WTC11 (cell line): ENCODE measurements at regions not wholly inside any gene's neighbourhood (a gene's known extent, or its start where the extent isn't known, plus 50 kb on each side); places are given as distances from the start of the nearest gene placed in this dataset.

Source experiments
- ATAC-seq: fragments of 200-7000 bp; cut with Tn5 transposase; 2 replicates; pipeline ENCODE4 v1.10.0; 2021; ENCODE audit warnings: mild to moderate bottlenecking, moderate library complexity
- CTCF ChIA-PET: fragments of 300-600 bp; sonication (Branson Sonifier 250); formaldehyde crosslinking; loops from one replicate; lab custom pipeline; 2021; ENCODE audit warnings: antibody characterized with exemption; lab: Charles Lee
- POLR2A ChIA-PET: fragments of 350-600 bp; sonication (Branson Sonifier 250); formaldehyde crosslinking; loops from one replicate; lab custom pipeline; 2021; ENCODE audit warnings: antibody characterized with exemption; lab: Charles Lee
- DNase-seq: peaks from one replicate; pipeline ENCODE4 v3.0.0; 2021; ENCODE audit warnings: low spot score
- H3K27ac Mint-ChIP-seq: 2 replicates; pipeline ENCODE4 v1.8.0; 2021; ENCODE audit warnings: mixed read lengths
- H3K27me3 Mint-ChIP-seq: 2 replicates; pipeline ENCODE4 v1.8.0; 2021; ENCODE audit warnings: low read depth, mild to moderate bottlenecking, moderate library complexity, mixed read lengths
- H3K36me3 Mint-ChIP-seq: 2 replicates; pipeline ENCODE4 v1.8.0; 2021; ENCODE audit warnings: mixed read lengths
- H3K4me1 Mint-ChIP-seq: 2 replicates; pipeline ENCODE4 v1.8.0; 2022; ENCODE audit warnings: mixed read lengths
- H3K4me3 Mint-ChIP-seq: 2 replicates; pipeline ENCODE4 v1.8.0; 2021; ENCODE audit warnings: mild to moderate bottlenecking, moderate library complexity, mixed read lengths
- H3K9me3 Mint-ChIP-seq: 2 replicates; pipeline ENCODE4 v1.8.0; 2021; ENCODE audit warnings: mixed read lengths
- AR ChIP-seq: fragments of 250-450 bp; sonication (Bioruptor Pico); IDR thresholded peaks from 2 replicates; pipeline ENCODE4 v1.9.0; 2021; ENCODE audit warnings: mild to moderate bottlenecking
- CREB1 ChIP-seq: sonication (generic); formaldehyde crosslinking; IDR thresholded peaks from 2 replicates; pipeline ENCODE4 v1.8.0; 2023; ENCODE audit warnings: mild to moderate bottlenecking, missing genetic modification reagents
- E2F1 ChIP-seq: sonication (generic); formaldehyde crosslinking; IDR thresholded peaks from 2 replicates; pipeline ENCODE4 v1.8.0; 2022; ENCODE audit warnings: mild to moderate bottlenecking, missing genetic modification reagents
- FOXK1 ChIP-seq: sonication (generic); formaldehyde crosslinking; IDR thresholded peaks from 2 replicates; pipeline ENCODE4 v1.8.0; 2022; ENCODE audit warnings: mild to moderate bottlenecking, moderate library complexity, missing genetic modification reagents
- IRF1 ChIP-seq: sonication (generic); formaldehyde crosslinking; IDR thresholded peaks from 2 replicates; pipeline ENCODE4 v1.8.0; 2023; ENCODE audit warnings: missing genetic modification reagents
- IRF2 ChIP-seq: sonication (generic); formaldehyde crosslinking; IDR thresholded peaks from 2 replicates; pipeline ENCODE4 v1.8.0; 2022; ENCODE audit warnings: low read depth, missing genetic modification reagents, borderline replicate concordance
- NR3C1 ChIP-seq: sonication (generic); formaldehyde crosslinking; conservative IDR thresholded peaks from 2 replicates; pipeline ENCODE4 v1.8.1; 2023; ENCODE audit warnings: low read depth, mild to moderate bottlenecking, missing genetic modification reagents
- OVOL2 ChIP-seq: fragments of 250-450 bp; sonication (Bioruptor Pico); IDR thresholded peaks from 2 replicates; pipeline ENCODE4 v1.9.0; 2021; ENCODE audit warnings: mild to moderate bottlenecking, borderline replicate concordance
- PREB ChIP-seq: sonication (generic); formaldehyde crosslinking; IDR thresholded peaks from 2 replicates; pipeline ENCODE4 v1.8.1; 2022; ENCODE audit warnings: mild to moderate bottlenecking, missing genetic modification reagents, moderate library complexity, borderline replicate concordance
- PRRX2 ChIP-seq: fragments of 250-450 bp; sonication (Bioruptor Pico); IDR thresholded peaks from 2 replicates; pipeline ENCODE4 v1.8.0; 2021; ENCODE audit warnings: mild to moderate bottlenecking
- RELA ChIP-seq: sonication (generic); formaldehyde crosslinking; IDR thresholded peaks from 2 replicates; pipeline ENCODE4 v1.8.1; 2022; ENCODE audit warnings: missing genetic modification reagents, mild to moderate bottlenecking, borderline replicate concordance
- SP1 ChIP-seq: sonication (generic); formaldehyde crosslinking; conservative IDR thresholded peaks from 2 replicates; pipeline ENCODE4 v1.8.1; 2022; ENCODE audit warnings: missing genetic modification reagents
- TEAD1 ChIP-seq: sonication (generic); formaldehyde crosslinking; IDR thresholded peaks from 2 replicates; pipeline ENCODE4 v1.8.0; 2022; ENCODE audit warnings: mild to moderate bottlenecking, missing genetic modification reagents
- USF2 ChIP-seq: sonication (generic); formaldehyde crosslinking; IDR thresholded peaks from 2 replicates; pipeline ENCODE4 v1.8.1; 2023; ENCODE audit warnings: mild to moderate bottlenecking, missing genetic modification reagents, moderate library complexity
- ZBTB21 ChIP-seq: sonication (generic); formaldehyde crosslinking; IDR thresholded peaks from 2 replicates; pipeline ENCODE4 v1.8.1; 2023; ENCODE audit warnings: mild to moderate bottlenecking, missing genetic modification reagents, borderline replicate concordance
- ZMAT4 ChIP-seq: fragments of 250-450 bp; sonication (Bioruptor Pico); IDR thresholded peaks from 2 replicates; pipeline ENCODE4 v1.9.0; 2021; ENCODE audit warnings: mild to moderate bottlenecking
- ZNF281 ChIP-seq: sonication (generic); formaldehyde crosslinking; IDR thresholded peaks from 2 replicates; pipeline ENCODE4 v1.8.0; 2023; ENCODE audit warnings: mild to moderate bottlenecking, missing genetic modification reagents
- TF ChIP-seq, protein P1 (sequence below): fragments of 250-450 bp; sonication (Bioruptor Pico); IDR thresholded peaks from 2 replicates; pipeline ENCODE4 v1.9.0; 2021; ENCODE audit warnings: moderate library complexity, mild to moderate bottlenecking, inconsistent platforms, borderline replicate concordance
- TF ChIP-seq, protein P2 (sequence below): sonication (generic); formaldehyde crosslinking; IDR thresholded peaks from 2 replicates; pipeline ENCODE4 v1.8.1; 2022; ENCODE audit warnings: low read depth, missing genetic modification reagents, borderline replicate concordance

DNA sequence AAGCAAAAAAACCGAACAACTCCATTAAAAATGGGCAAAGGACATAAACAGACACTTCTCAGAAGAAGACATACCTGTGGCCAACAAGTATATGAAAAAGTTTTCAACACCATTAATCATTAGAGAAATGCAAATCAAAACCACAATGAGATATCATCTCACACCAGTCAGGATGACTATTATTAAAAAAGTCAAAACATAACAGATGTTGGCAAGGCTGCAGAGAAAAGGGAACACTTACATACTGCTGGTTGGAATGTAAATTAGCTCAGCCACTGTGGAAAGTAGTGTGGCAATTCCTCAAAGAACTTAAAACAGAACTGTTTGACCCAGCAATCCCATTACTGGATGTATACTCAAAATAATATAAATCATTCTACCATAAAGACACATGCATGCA, 436.3 kb downstream of the KLHL13 start:
- H3K27ac Mint-ChIP-seq, result no peak overlapping the region
- no peaks in the 10 kb centered on the region for H3K4me1 Mint-ChIP-seq

GRCh38 chrX:117653396-117653795, 463.2 kb downstream of the KLHL13 start:
- Mint-ChIP-seq H3K27me3 (no peaks in the 10 kb centered on the region), H3K4me1 (no peaks in the 10 kb centered on the region), H3K9me3 (peaks cover 8% of the 10 kb centered on the region), H3K36me3 (no peaks in the 10 kb centered on the region), H3K4me3 (no peak overlapping the region), H3K27ac (no peak overlapping the region)
- ChIA-PET CTCF (no interaction called here), POLR2A (no interaction called here)
- ATAC-seq, result no peak
- DNase-seq, result no peak
- no peak for TF ChIP-seq SP1 (CRISPR knock-in tag)
- TF ChIP-seq AR (CRISPR knock-in tag), result no peak
- TF ChIP-seq NR3C1 (CRISPR knock-in tag), result no peak
- no peak for TF ChIP-seq CREB1
- TF ChIP-seq PREB, result no peak
- TF ChIP-seq IRF1 (CRISPR knock-in tag), result no peak
- TF ChIP-seq E2F1 (CRISPR knock-in tag), result no peak
- no peak for TF ChIP-seq ZMAT4
- TF ChIP-seq PRRX2 (CRISPR knock-in tag), result no peak
- no peak for TF ChIP-seq FOXK1 (CRISPR knock-in tag)
- TF ChIP-seq, protein P1, sequence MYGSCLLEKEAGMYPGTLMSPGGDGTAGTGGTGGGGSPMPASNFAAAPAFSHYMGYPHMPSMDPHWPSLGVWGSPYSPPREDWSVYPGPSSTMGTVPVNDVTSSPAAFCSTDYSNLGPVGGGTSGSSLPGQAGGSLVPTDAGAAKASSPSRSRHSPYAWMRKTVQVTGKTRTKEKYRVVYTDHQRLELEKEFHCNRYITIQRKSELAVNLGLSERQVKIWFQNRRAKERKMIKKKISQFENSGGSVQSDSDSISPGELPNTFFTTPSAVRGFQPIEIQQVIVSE (CRISPR knock-in tag), result no peak
- no peak for TF ChIP-seq ZBTB21 (CRISPR knock-in tag)
- TF ChIP-seq IRF2 (CRISPR knock-in tag), result no peak

More for the DNA sequence above, 436.3 kb downstream of the KLHL13 start:
- Mint-ChIP-seq H3K27me3 (peaks cover 8% of the 10 kb centered on the region), H3K9me3 (peaks cover 14% of the 10 kb centered on the region; the same call in 1 of the 2 replicates), H3K4me3 (no peak overlapping the region), H3K36me3 (no peaks in the 10 kb centered on the region)
- TF ChIP-seq OVOL2 (no peak), FOXK1 (CRISPR knock-in tag) (no peak), USF2 (CRISPR knock-in tag) (no peak), RELA (CRISPR knock-in tag) (no peak), ZNF281 (CRISPR knock-in tag) (no peak), NR3C1 (CRISPR knock-in tag) (no peak), TEAD1 (CRISPR knock-in tag) (no peak)
- TF ChIP-seq, protein P2, sequence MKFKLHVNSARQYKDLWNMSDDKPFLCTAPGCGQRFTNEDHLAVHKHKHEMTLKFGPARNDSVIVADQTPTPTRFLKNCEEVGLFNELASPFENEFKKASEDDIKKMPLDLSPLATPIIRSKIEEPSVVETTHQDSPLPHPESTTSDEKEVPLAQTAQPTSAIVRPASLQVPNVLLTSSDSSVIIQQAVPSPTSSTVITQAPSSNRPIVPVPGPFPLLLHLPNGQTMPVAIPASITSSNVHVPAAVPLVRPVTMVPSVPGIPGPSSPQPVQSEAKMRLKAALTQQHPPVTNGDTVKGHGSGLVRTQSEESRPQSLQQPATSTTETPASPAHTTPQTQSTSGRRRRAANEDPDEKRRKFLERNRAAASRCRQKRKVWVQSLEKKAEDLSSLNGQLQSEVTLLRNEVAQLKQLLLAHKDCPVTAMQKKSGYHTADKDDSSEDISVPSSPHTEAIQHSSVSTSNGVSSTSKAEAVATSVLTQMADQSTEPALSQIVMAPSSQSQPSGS (CRISPR knock-in tag), result no peak
- DNase-seq, result no peak
- POLR2A ChIA-PET, result no interaction called here
- CTCF ChIA-PET, result no interaction called here
- ATAC-seq, result no peak
